ENCODE measurements at regions not wholly inside any gene's neighbourhood (a gene's known extent, or its start where the extent isn't known, plus 50 kb on each side); places are given as distances from the start of the nearest gene placed in this dataset.

- H3K9me3 ChIP-seq (ENCODE audit: control insufficient read depth, insufficient read depth, low read length), result no peaks in the 10 kb centered on the region
- H3K9ac ChIP-seq (ENCODE audit: low read depth, low read length), result no peak overlapping the region
- H3K36me3 ChIP-seq (ENCODE audit: insufficient read depth, low read length), result no peaks in the 10 kb centered on the region
- no peaks in the 10 kb centered on the region for H3K4me1 ChIP-seq (ENCODE audit: insufficient read depth, low read length)
These were observed 418.3 kb downstream of the TAF11L14 start for GRCh38 chr5:18052569-18052968.

GRCh38 chr5:18057725-18058124, 423.5 kb downstream of the TAF11L14 start:
- Histone ChIP-seq H3K4me1 (ENCODE audit: insufficient read depth, low read length) (no peaks in the 10 kb centered on the region), H3K36me3 (ENCODE audit: insufficient read depth, low read length) (no peaks in the 10 kb centered on the region), H3K9ac (ENCODE audit: low read depth, low read length) (no peak overlapping the region), H3K9me3 (ENCODE audit: control insufficient read depth, insufficient read depth, low read length) (no peaks in the 10 kb centered on the region)

- Histone ChIP-seq H3K9me3 (ENCODE audit: control insufficient read depth, insufficient read depth, low read length) (no peaks in the 10 kb centered on the region), H3K9ac (ENCODE audit: low read depth, low read length) (no peak overlapping the region), H3K36me3 (ENCODE audit: insufficient read depth, low read length) (no peaks in the 10 kb centered on the region), H3K4me1 (ENCODE audit: insufficient read depth, low read length) (no peaks in the 10 kb centered on the region)
These were observed 433.4 kb downstream of the TAF11L14 start for GRCh38 chr5:18067615-18068014.

GRCh38 chr5:18068826-18069225, 434.6 kb downstream of the TAF11L14 start:
- Histone ChIP-seq H3K9ac (ENCODE audit: low read depth, low read length) (no peak overlapping the region), H3K4me1 (ENCODE audit: insufficient read depth, low read length) (no peaks in the 10 kb centered on the region), H3K36me3 (ENCODE audit: insufficient read depth, low read length) (no peaks in the 10 kb centered on the region), H3K9me3 (ENCODE audit: control insufficient read depth, insufficient read depth, low read length) (no peaks in the 10 kb centered on the region)

- no peak overlapping the region for H3K9ac ChIP-seq (ENCODE audit: low read depth, low read length)
- no peaks in the 10 kb centered on the region for H3K9me3 ChIP-seq (ENCODE audit: control insufficient read depth, insufficient read depth, low read length)
- H3K36me3 ChIP-seq (ENCODE audit: insufficient read depth, low read length), result no peaks in the 10 kb centered on the region
- no peaks in the 10 kb centered on the region for H3K4me1 ChIP-seq (ENCODE audit: insufficient read depth, low read length)
These were observed 435.5 kb downstream of the TAF11L14 start for GRCh38 chr5:18069790-18070189.

GRCh38 chr5:18072600-18072999, 438.3 kb downstream of the TAF11L14 start:
- H3K36me3 ChIP-seq (ENCODE audit: insufficient read depth, low read length), result no peaks in the 10 kb centered on the region
- H3K9me3 ChIP-seq (ENCODE audit: control insufficient read depth, insufficient read depth, low read length), result no peaks in the 10 kb centered on the region
- H3K9ac ChIP-seq (ENCODE audit: low read depth, low read length), result no peak overlapping the region
- no peaks in the 10 kb centered on the region for H3K4me1 ChIP-seq (ENCODE audit: insufficient read depth, low read length)

- Histone ChIP-seq H3K4me1 (ENCODE audit: insufficient read depth, low read length) (no peaks in the 10 kb centered on the region), H3K9me3 (ENCODE audit: control insufficient read depth, insufficient read depth, low read length) (no peaks in the 10 kb centered on the region), H3K36me3 (ENCODE audit: insufficient read depth, low read length) (no peaks in the 10 kb centered on the region), H3K9ac (ENCODE audit: low read depth, low read length) (no peak overlapping the region)
These were observed 440.7 kb downstream of the TAF11L14 start for GRCh38 chr5:18074961-18075360.

GRCh38 chr5:18078157-18078556, 443.9 kb downstream of the TAF11L14 start:
- Histone ChIP-seq H3K4me1 (ENCODE audit: insufficient read depth, low read length) (no peaks in the 10 kb centered on the region), H3K9me3 (ENCODE audit: control insufficient read depth, insufficient read depth, low read length) (no peaks in the 10 kb centered on the region), H3K36me3 (ENCODE audit: insufficient read depth, low read length) (no peaks in the 10 kb centered on the region), H3K9ac (ENCODE audit: low read depth, low read length) (no peak overlapping the region)

GRCh38 chr5:18079831-18080230, 445.6 kb downstream of the TAF11L14 start:
- Histone ChIP-seq H3K4me1 (ENCODE audit: insufficient read depth, low read length) (no peaks in the 10 kb centered on the region), H3K9ac (ENCODE audit: low read depth, low read length) (no peak overlapping the region), H3K36me3 (ENCODE audit: insufficient read depth, low read length) (no peaks in the 10 kb centered on the region), H3K9me3 (ENCODE audit: control insufficient read depth, insufficient read depth, low read length) (no peaks in the 10 kb centered on the region)

GRCh38 chr5:18088020-18088579, 453.8 kb downstream of the TAF11L14 start:
- Histone ChIP-seq H3K9ac (ENCODE audit: low read depth, low read length) (no peak overlapping the region), H3K9me3 (ENCODE audit: control insufficient read depth, insufficient read depth, low read length) (no peaks in the 10 kb centered on the region), H3K36me3 (ENCODE audit: insufficient read depth, low read length) (no peaks in the 10 kb centered on the region), H3K4me1 (ENCODE audit: insufficient read depth, low read length) (no peaks in the 10 kb centered on the region)

- H3K9me3 ChIP-seq (ENCODE audit: control insufficient read depth, insufficient read depth, low read length), result no peaks in the 10 kb centered on the region
- H3K9ac ChIP-seq (ENCODE audit: low read depth, low read length), result no peak overlapping the region
- no peaks in the 10 kb centered on the region for H3K36me3 ChIP-seq (ENCODE audit: insufficient read depth, low read length)
- H3K4me1 ChIP-seq (ENCODE audit: insufficient read depth, low read length), result no peaks in the 10 kb centered on the region
These were observed 455.9 kb downstream of the TAF11L14 start for GRCh38 chr5:18090177-18090576.

GRCh38 chr5:18091142-18091541, 456.9 kb downstream of the TAF11L14 start:
- H3K9ac ChIP-seq (ENCODE audit: low read depth, low read length), result no peak overlapping the region
- H3K36me3 ChIP-seq (ENCODE audit: insufficient read depth, low read length), result no peaks in the 10 kb centered on the region
- no peaks in the 10 kb centered on the region for H3K9me3 ChIP-seq (ENCODE audit: control insufficient read depth, insufficient read depth, low read length)
- H3K4me1 ChIP-seq (ENCODE audit: insufficient read depth, low read length), result no peaks in the 10 kb centered on the region

GRCh38 chr5:18091758-18092157, 457.5 kb downstream of the TAF11L14 start:
- Histone ChIP-seq H3K36me3 (ENCODE audit: insufficient read depth, low read length) (no peaks in the 10 kb centered on the region), H3K9me3 (ENCODE audit: control insufficient read depth, insufficient read depth, low read length) (no peaks in the 10 kb centered on the region)

GRCh38 chr5:18095061-18095460, 460.8 kb downstream of the TAF11L14 start:
- Histone ChIP-seq H3K36me3 (ENCODE audit: insufficient read depth, low read length) (no peaks in the 10 kb centered on the region), H3K9me3 (ENCODE audit: control insufficient read depth, insufficient read depth, low read length) (no peaks in the 10 kb centered on the region), H3K4me1 (ENCODE audit: insufficient read depth, low read length) (peaks cover 8% of the 10 kb centered on the region; the same call in 1 of the 2 replicates), H3K9ac (ENCODE audit: low read depth, low read length) (no peak overlapping the region)

More at GRCh38 chr5:18091758-18092157, 457.5 kb downstream of the TAF11L14 start:
- Histone ChIP-seq H3K9ac (ENCODE audit: low read depth, low read length) (no peak overlapping the region), H3K4me1 (ENCODE audit: insufficient read depth, low read length) (no peaks in the 10 kb centered on the region)

- Histone ChIP-seq H3K9me3 (ENCODE audit: control insufficient read depth, insufficient read depth, low read length) (no peaks in the 10 kb centered on the region), H3K36me3 (ENCODE audit: insufficient read depth, low read length) (no peaks in the 10 kb centered on the region), H3K9ac (ENCODE audit: low read depth, low read length) (no peak overlapping the region), H3K4me1 (ENCODE audit: insufficient read depth, low read length) (peaks cover 8% of the 10 kb centered on the region; the same call in 1 of the 2 replicates)
These were observed 463.6 kb downstream of the TAF11L14 start for GRCh38 chr5:18097817-18098216.

GRCh38 chr5:18098691-18099090, 464.4 kb downstream of the TAF11L14 start:
- Histone ChIP-seq H3K4me1 (ENCODE audit: insufficient read depth, low read length) (peaks cover 8% of the 10 kb centered on the region; the same call in 1 of the 2 replicates), H3K9me3 (ENCODE audit: control insufficient read depth, insufficient read depth, low read length) (no peaks in the 10 kb centered on the region), H3K36me3 (ENCODE audit: insufficient read depth, low read length) (no peaks in the 10 kb centered on the region)

More at GRCh38 chr5:18098691-18099090, 464.4 kb downstream of the TAF11L14 start:
- H3K9ac ChIP-seq (ENCODE audit: low read depth, low read length), result no peak overlapping the region

Measured in ES-I3 (cell line).